ENCODE measurements at regions not wholly inside any gene's neighbourhood (a gene's known extent, or its start where the extent isn't known, plus 50 kb on each side); places are given as distances from the start of the nearest gene placed in this dataset.

DNA sequence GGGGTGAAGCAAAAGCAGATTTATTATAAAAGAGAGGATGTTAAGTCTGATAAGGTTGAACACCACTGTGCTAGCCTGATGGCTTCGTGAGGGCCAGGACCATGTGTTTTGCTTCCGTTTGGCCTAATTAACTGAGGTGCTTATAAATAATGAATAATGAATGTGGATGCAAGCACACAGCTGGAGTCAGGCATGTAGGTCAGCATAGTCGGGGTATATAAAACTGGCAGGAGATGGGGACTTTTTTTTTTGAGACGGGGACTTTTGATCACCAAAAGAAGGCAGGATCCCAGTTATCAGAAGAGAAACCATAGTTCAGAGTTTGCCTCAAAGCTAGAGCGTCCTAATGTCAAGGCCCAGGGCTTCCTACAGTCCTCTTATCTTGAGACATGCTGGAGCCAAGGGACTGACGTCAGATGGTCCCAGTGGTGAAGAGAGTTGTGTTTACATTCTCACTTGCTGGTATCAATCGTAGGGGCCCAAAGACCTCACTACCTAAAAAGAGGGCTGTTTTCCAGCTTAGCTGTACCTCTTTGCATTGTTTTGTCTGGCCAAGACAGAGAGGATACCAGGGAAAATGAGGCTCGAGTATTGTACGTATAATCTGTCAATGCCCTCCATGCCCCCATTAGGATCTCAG, 50.4 kb downstream of the RTL9 start:
- intact Hi-C loops (cut with DNase I; ENCODE audit: low total_unique reads): no loop called here
- H3K36me3 ChIP-seq: no peaks in the 10 kb centered on the region
- TF ChIP-seq, protein P1, sequence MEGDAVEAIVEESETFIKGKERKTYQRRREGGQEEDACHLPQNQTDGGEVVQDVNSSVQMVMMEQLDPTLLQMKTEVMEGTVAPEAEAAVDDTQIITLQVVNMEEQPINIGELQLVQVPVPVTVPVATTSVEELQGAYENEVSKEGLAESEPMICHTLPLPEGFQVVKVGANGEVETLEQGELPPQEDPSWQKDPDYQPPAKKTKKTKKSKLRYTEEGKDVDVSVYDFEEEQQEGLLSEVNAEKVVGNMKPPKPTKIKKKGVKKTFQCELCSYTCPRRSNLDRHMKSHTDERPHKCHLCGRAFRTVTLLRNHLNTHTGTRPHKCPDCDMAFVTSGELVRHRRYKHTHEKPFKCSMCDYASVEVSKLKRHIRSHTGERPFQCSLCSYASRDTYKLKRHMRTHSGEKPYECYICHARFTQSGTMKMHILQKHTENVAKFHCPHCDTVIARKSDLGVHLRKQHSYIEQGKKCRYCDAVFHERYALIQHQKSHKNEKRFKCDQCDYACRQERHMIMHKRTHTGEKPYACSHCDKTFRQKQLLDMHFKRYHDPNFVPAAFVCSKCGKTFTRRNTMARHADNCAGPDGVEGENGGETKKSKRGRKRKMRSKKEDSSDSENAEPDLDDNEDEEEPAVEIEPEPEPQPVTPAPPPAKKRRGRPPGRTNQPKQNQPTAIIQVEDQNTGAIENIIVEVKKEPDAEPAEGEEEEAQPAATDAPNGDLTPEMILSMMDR (IDR thresholded peaks at IDR 0.05): no peak
- TF ChIP-seq POLR2A (IDR thresholded peaks at IDR 0.05) (no peak), EP300 (IDR thresholded peaks at IDR 0.05; ENCODE audit: low read depth) (no peak), POLR2AphosphoS5 (IDR thresholded peaks at IDR 0.05) (no peak)

DNA sequence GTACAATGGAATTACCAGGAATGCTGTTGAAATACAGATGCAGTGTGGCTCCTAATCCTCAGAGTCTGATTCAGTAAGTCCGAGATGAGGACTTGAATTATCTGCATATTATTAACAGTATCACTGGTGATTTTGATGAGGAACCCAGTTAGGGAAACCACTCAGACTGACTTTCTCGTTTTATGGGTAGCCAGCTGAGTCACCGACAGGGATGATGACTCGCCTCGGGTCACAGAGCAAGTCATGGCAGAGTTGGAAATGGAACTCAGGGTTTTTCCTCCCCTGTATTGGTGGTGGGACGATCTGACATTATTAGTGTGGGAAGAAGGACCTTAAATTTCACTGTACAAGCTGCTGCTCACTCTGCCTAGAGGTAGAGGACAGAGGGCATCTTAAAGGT, 51.3 kb downstream of the RTL9 start:
- H3K9me3 ChIP-seq: no peaks in the 10 kb centered on the region
- intact Hi-C loops (cut with DNase I; ENCODE audit: low total_unique reads): no loop called here
- H3K36me3 ChIP-seq: no peaks in the 10 kb centered on the region
- H3K27me3 ChIP-seq: no peaks in the 10 kb centered on the region
- no peak overlapping the region for H3K27ac ChIP-seq
- H3K4me1 ChIP-seq: no peaks in the 10 kb centered on the region
- no peak overlapping the region for H3K4me3 ChIP-seq
- TF ChIP-seq POLR2AphosphoS5 (IDR thresholded peaks at IDR 0.05) (no peak), EP300 (IDR thresholded peaks at IDR 0.05; ENCODE audit: low read depth) (no peak), POLR2A (IDR thresholded peaks at IDR 0.05) (no peak)
- TF ChIP-seq, protein P1 (IDR thresholded peaks at IDR 0.05): no peak
- DNase-seq: no peak
- WGBS, 2 donors (ENCODE audit: low coverage in 1 of 2): 45% methylated on average over 6 of the region's 6 CpGs; no CpG with 5 or more reads in 1 of the 2 donors
- in situ Hi-C loops (cut with MboI; ENCODE audit: low pct_ligation_motif_present in 1 of 4, low pct_unique_long_range_greater_than_20kb in 1 of 4, low sequenced_read_pairs in 3 of 4): loop anchor here (5.0 to 25.0 kb wide), 4 partner anchors 245 to 498 kb away; no protein-coding TSS in a partner anchor

More for the DNA sequence above, 50.4 kb downstream of the RTL9 start:
- no peaks in the 10 kb centered on the region for H3K4me1 ChIP-seq
- no peaks in the 10 kb centered on the region for H3K27me3 ChIP-seq
- 68 to 100% methylated on average over 2 to 9 of the region's 9 CpGs for whole genome bisulfite sequencing, 2 donors (ENCODE audit: low coverage in 1 of 2)
- no peak overlapping the region for H3K27ac ChIP-seq
- DNase-seq: no peak
- H3K9me3 ChIP-seq: no peaks in the 10 kb centered on the region
- in situ Hi-C loops (cut with MboI; ENCODE audit: low pct_ligation_motif_present in 1 of 4, low pct_unique_long_range_greater_than_20kb in 1 of 4, low sequenced_read_pairs in 3 of 4): loop anchor here in 3 of 4 donors (5.0 to 25.0 kb wide), 3 partner anchors 244 to 497 kb away; no protein-coding TSS in a partner anchor
- no peak overlapping the region for H3K4me3 ChIP-seq

DNA sequence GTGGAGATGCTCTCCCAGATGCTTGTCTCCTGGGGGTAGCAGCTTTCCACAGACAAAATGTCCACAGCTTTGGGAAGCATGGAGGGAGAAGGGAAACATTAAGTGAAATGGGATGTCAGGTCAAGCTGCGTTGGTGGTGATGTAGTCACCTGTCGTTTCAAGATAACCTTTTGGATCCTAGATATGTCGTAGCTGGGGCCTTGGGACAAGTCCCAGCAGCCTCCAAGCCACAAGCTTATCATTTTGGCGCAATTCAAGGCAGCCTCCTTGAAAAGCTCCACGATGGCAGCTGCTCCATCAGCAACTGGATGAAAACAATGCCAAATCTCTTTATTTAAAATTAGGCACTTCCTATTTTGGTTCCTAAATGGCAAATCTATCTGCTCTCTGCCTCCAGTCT, 52.0 kb downstream of the RTL9 start:
- intact Hi-C loops (cut with DNase I; ENCODE audit: low total_unique reads): no loop called here
- H3K27me3 ChIP-seq: no peaks in the 10 kb centered on the region
- WGBS, 2 donors (ENCODE audit: low coverage in 1 of 2): 71% methylated on average over 5 of the region's 5 CpGs; no CpG with 5 or more reads in 1 of the 2 donors
- in situ Hi-C loops (cut with MboI; ENCODE audit: low pct_ligation_motif_present in 1 of 4, low pct_unique_long_range_greater_than_20kb in 1 of 4, low sequenced_read_pairs in 3 of 4): loop anchor here in 3 of 4 donors (5.0 to 25.0 kb wide), 2 partner anchors 253 to 498 kb away; no protein-coding TSS in a partner anchor
- no peak overlapping the region for H3K27ac ChIP-seq
- no peaks in the 10 kb centered on the region for H3K4me1 ChIP-seq
- DNase-seq: no peak
- no peaks in the 10 kb centered on the region for H3K9me3 ChIP-seq
- H3K36me3 ChIP-seq: no peaks in the 10 kb centered on the region
- H3K4me3 ChIP-seq: no peak overlapping the region
- TF ChIP-seq POLR2AphosphoS5 (IDR thresholded peaks at IDR 0.05) (no peak), EP300 (IDR thresholded peaks at IDR 0.05; ENCODE audit: low read depth) (no peak), POLR2A (IDR thresholded peaks at IDR 0.05) (no peak)
- TF ChIP-seq, protein P1 (IDR thresholded peaks at IDR 0.05): no peak

DNA sequence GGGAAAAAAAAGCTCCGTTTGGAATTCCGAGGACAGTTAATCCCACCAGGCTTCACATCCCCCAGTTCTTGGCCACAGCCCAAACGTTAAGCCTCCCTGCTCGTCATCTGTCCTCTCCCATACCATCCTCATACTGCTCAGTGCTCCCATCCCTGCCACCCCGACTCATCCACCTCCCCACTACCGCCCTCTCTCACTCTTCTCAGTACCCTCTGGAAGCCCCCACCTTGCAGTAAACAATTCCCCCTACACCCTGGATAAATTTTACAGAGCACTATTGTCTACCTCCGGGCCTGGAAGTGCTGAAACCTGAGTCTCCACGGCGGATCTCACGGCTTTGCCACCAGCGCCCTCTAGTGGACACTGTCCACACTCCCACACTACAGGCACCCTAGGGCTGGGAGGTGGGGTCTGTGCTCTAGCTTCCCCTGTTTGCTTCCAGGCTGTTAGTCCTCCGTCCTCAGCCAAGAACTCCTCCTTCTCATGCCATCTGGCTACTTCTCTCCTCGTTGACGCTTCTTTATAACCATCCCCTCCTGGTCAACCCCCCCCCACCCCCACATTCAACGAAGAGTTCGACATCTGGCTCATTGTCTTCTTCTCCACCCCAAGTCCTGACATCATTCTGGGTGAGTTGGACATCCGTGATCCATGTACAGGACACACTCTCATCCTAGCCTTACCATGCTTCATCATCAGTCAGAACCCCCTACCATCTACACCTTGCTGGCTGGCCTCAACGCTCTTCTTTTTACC, 54.5 kb downstream of the RTL9 start:
- Histone ChIP-seq H3K4me1 (no peaks in the 10 kb centered on the region), H3K27ac (no peak overlapping the region), H3K4me3 (no peak overlapping the region), H3K27me3 (no peaks in the 10 kb centered on the region), H3K36me3 (no peaks in the 10 kb centered on the region), H3K9me3 (no peaks in the 10 kb centered on the region)
- DNase-seq: peak; percentile 69
- no peak for TF ChIP-seq POLR2AphosphoS5 (IDR thresholded peaks at IDR 0.05)
- no peak for TF ChIP-seq POLR2A (IDR thresholded peaks at IDR 0.05)
- TF ChIP-seq, protein P1 (IDR thresholded peaks at IDR 0.05): peak; percentile 58 to 85 (median 71)
- TF ChIP-seq EP300 (IDR thresholded peaks at IDR 0.05; ENCODE audit: low read depth): no peak
- in situ Hi-C loops (cut with MboI; ENCODE audit: low pct_ligation_motif_present in 1 of 4, low pct_unique_long_range_greater_than_20kb in 1 of 4, low sequenced_read_pairs in 3 of 4): loop anchor here in 3 of 4 donors (5.0 to 25.0 kb wide), 2 partner anchors 256 to 501 kb away; no protein-coding TSS in a partner anchor
- intact Hi-C loops (cut with DNase I; ENCODE audit: low total_unique reads): loop anchor here (1.0 kb wide), 1 partner anchor 37 kb away; no protein-coding TSS in a partner anchor
- 24% methylated on average over 18 of the region's 18 CpGs; no CpG with 5 or more reads in 1 of the 2 donors for WGBS, 2 donors (ENCODE audit: low coverage in 1 of 2)

Data from transverse colon (tissue), 4 donors.